ENCODE measurements at regions not wholly inside any gene's neighbourhood (a gene's known extent, or its start where the extent isn't known, plus 50 kb on each side); places are given as distances from the start of the nearest gene placed in this dataset.

DNA sequence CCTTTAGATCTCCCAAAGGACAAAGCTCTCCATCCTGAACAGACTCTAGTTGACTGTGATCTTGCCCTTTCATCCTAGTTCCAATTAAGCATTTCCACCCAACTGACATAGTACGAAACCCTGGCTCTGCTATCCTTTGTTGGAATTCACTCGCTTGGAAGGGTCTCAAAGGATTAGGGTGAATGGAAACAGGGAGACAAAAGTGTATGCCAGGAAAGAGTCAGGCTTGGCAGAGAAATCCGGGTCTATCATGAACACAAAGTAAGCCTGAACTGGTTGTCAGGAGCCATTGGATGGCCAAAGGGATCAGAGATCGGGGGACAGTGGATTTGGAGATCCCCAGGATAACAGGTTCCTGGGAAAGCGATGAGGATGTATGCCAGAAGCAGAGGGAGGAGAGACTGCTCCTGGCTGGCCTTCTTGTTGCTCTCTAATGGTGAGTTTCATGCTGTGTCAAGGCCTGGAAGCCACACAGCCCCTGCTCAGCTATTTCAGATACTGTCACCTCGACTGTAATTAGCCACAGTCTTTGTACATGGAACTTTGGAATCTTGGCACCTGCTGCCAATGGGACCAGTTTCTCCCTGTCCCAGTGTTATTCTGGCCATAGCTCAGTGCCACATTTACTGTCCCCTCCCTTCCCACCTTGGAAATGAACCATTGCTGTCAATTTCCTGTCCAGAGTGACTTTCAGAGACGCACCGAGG, 1168.7 kb upstream of the AUTS2 start:
- H3K4me1 ChIP-seq, result no peaks in the 10 kb centered on the region
- WGBS, 2 donors, result 53 to 56% methylated on average over 8 of the region's 8 CpGs
- no peak for DNase-seq
- intact Hi-C loops (cut with DNase I), result no loop called here
- H3K9me3 ChIP-seq, result no peaks in the 10 kb centered on the region
- no peaks in the 10 kb centered on the region for H3K27me3 ChIP-seq
- TF ChIP-seq, protein P1, sequence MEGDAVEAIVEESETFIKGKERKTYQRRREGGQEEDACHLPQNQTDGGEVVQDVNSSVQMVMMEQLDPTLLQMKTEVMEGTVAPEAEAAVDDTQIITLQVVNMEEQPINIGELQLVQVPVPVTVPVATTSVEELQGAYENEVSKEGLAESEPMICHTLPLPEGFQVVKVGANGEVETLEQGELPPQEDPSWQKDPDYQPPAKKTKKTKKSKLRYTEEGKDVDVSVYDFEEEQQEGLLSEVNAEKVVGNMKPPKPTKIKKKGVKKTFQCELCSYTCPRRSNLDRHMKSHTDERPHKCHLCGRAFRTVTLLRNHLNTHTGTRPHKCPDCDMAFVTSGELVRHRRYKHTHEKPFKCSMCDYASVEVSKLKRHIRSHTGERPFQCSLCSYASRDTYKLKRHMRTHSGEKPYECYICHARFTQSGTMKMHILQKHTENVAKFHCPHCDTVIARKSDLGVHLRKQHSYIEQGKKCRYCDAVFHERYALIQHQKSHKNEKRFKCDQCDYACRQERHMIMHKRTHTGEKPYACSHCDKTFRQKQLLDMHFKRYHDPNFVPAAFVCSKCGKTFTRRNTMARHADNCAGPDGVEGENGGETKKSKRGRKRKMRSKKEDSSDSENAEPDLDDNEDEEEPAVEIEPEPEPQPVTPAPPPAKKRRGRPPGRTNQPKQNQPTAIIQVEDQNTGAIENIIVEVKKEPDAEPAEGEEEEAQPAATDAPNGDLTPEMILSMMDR (IDR thresholded peaks at IDR 0.05), result no peak
- TF ChIP-seq POLR2A (IDR thresholded peaks at IDR 0.05), result no peak
- H3K36me3 ChIP-seq, result no peaks in the 10 kb centered on the region
- H3K27ac ChIP-seq, result no peak overlapping the region
- H3K4me3 ChIP-seq, result no peak overlapping the region

DNA sequence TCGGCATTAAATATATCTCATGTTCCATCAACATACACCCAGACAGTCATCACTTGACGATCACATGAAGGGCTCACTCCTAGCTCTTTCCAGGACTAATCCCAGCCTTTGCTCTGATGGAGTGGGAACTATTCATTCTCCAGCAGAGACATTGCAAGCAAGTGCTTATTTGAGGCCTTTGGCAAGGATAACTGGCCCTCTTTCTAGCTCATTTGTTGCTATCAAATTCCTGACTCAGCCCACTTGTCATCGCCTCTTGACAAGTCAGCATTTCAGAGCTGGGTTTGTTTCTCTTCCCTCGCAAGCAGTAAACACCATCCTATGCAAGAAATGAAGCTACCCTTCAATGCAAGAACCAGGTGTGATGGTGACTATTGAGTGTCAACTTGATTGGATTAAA, 1165.7 kb upstream of the AUTS2 start:
- WGBS, 2 donors, result 83 to 91% methylated on average over 3 to 4 of the region's 4 CpGs
- intact Hi-C loops (cut with DNase I), result no loop called here
- TF ChIP-seq, protein P1 (IDR thresholded peaks at IDR 0.05), result no peak
- TF ChIP-seq POLR2A (IDR thresholded peaks at IDR 0.05), result no peak
- Histone ChIP-seq H3K9me3 (no peaks in the 10 kb centered on the region), H3K4me3 (no peak overlapping the region), H3K27me3 (no peaks in the 10 kb centered on the region), H3K4me1 (no peaks in the 10 kb centered on the region), H3K27ac (no peak overlapping the region), H3K36me3 (no peaks in the 10 kb centered on the region)
- DNase-seq, result no peak

GRCh38 chr7:68433462-68434070, 1164.7 kb upstream of the AUTS2 start:
- intact Hi-C loops (cut with DNase I), result no loop called here
- DNase-seq, result no peak
- no peak for TF ChIP-seq POLR2A (IDR thresholded peaks at IDR 0.05)
- TF ChIP-seq, protein P1 (IDR thresholded peaks at IDR 0.05), result no peak
- Histone ChIP-seq H3K27ac (no peak overlapping the region), H3K36me3 (no peaks in the 10 kb centered on the region), H3K4me3 (no peak overlapping the region), H3K27me3 (no peaks in the 10 kb centered on the region), H3K4me1 (no peaks in the 10 kb centered on the region), H3K9me3 (no peaks in the 10 kb centered on the region)
- whole genome bisulfite sequencing, 2 donors, result 67 to 81% methylated on average over 5 of the region's 5 CpGs

DNA sequence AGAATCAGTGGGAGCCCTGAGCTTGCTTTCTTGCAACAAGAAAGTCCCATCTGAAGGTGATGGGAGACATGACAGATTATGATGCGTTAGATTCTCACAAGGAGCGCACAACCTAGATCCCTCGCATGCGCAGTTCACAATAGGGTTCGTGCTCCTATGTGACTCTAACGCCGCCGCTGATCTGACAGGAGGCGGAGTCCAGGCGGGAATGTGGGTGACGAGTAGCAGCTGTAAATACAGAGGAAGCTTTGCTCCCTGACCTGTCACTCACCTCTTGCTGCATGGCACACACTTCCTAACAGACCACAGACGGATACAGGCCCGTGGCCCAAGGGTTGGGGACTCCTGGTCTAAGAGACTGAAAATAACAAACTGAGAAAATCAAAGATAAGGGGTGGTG, 1163.4 kb upstream of the AUTS2 start:
- Histone ChIP-seq H3K4me3 (no peak overlapping the region), H3K4me1 (no peaks in the 10 kb centered on the region), H3K27me3 (no peaks in the 10 kb centered on the region), H3K36me3 (no peaks in the 10 kb centered on the region), H3K27ac (no peak overlapping the region), H3K9me3 (no peaks in the 10 kb centered on the region)
- DNase-seq, result no peak
- TF ChIP-seq POLR2A (IDR thresholded peaks at IDR 0.05), result no peak
- TF ChIP-seq, protein P1 (IDR thresholded peaks at IDR 0.05), result no peak
- intact Hi-C loops (cut with DNase I), result no loop called here
- 55 to 70% methylated on average over 8 to 11 of the region's 13 CpGs for WGBS, 2 donors

- intact Hi-C loops (cut with DNase I), result no loop called here
- no peak for DNase-seq
- Histone ChIP-seq H3K4me3 (no peak overlapping the region), H3K9me3 (no peaks in the 10 kb centered on the region), H3K27ac (no peak overlapping the region), H3K36me3 (no peaks in the 10 kb centered on the region), H3K4me1 (no peaks in the 10 kb centered on the region), H3K27me3 (no peaks in the 10 kb centered on the region)
- TF ChIP-seq, protein P1 (IDR thresholded peaks at IDR 0.05), result no peak
- TF ChIP-seq POLR2A (IDR thresholded peaks at IDR 0.05), result no peak
- 41 to 48% methylated on average over 2 of the region's 2 CpGs for WGBS, 2 donors
Measured at GRCh38 chr7:68438016-68438415, 1160.3 kb upstream of the AUTS2 start.
